Astrocyte of the spinal cord (primary cell): ENCODE measurements at regions not wholly inside any gene's neighbourhood (a gene's known extent, or its start where the extent isn't known, plus 50 kb on each side); places are given as distances from the start of the nearest gene placed in this dataset.

Source experiments
- DNase-seq: peaks from one replicate; pipeline ENCODE4 v3.0.0; 2011; ENCODE audit warnings: low read depth, low spot score
- H3K4me3 ChIP-seq: 2 replicates; pipeline ENCODE4 v1.5.1; 2011; ENCODE audit warnings: low read depth, mild to moderate bottlenecking, low read length, moderate library complexity
- CTCF ChIP-seq: IDR thresholded peaks from 2 replicates; pipeline ENCODE4 v1.5.1; 2012; ENCODE audit warnings: low read depth, mild to moderate bottlenecking, low read length, inconsistent platforms
- in situ Hi-C: cut with HindIII; loops from 2 replicates; pipeline ENCODE4 v1.10.0; 2017; ENCODE audit warnings: low sequenced_read_pairs

DNA sequence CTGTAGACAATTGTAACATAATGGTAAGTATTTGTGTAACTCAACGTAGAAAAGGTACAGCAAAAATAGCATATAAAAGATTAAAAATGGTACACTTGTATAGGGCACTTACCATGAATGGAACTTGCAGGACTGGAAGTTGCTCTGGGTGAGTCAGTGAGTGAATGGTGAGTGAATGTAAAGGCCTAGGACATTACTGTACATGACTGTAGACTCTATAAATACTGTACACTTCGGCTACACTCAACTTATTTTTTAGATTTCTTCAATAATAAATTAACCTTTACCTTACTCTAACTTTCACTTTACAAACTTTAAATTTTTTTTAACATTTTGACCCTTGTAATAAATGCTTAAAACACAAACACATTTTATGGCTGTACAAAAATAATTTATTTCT, 72.1 kb upstream of the FAM216B start:
- DNase-seq = no peak
- no peak overlapping the region for H3K4me3 ChIP-seq
- in situ Hi-C loops = no loop called here
- TF ChIP-seq CTCF = no peak

GRCh38 chr13:42715909-42716308, 65.5 kb upstream of the FAM216B start:
- no peak for TF ChIP-seq CTCF

GRCh38 chr13:42717176-42717575, 64.2 kb upstream of the FAM216B start:
- no peak overlapping the region for H3K4me3 ChIP-seq
- no peak for DNase-seq
- in situ Hi-C loops = no loop called here
- no peak for TF ChIP-seq CTCF

More at GRCh38 chr13:42715909-42716308, 65.5 kb upstream of the FAM216B start:
- H3K4me3 ChIP-seq = no peak overlapping the region
- no peak for DNase-seq
- in situ Hi-C loops = no loop called here

- no peak overlapping the region for H3K4me3 ChIP-seq
- in situ Hi-C loops = no loop called here
- peak; percentile 95 for DNase-seq
Observed at GRCh38 chr13:42720113-42720857, 61.1 kb upstream of the FAM216B start.

GRCh38 chr13:42720858-42721219, 60.5 kb upstream of the FAM216B start:
- in situ Hi-C loops = no loop called here
- no peak overlapping the region for H3K4me3 ChIP-seq
- no peak for TF ChIP-seq CTCF
- no peak for DNase-seq

More at GRCh38 chr13:42720113-42720857, 61.1 kb upstream of the FAM216B start:
- no peak for TF ChIP-seq CTCF

DNA sequence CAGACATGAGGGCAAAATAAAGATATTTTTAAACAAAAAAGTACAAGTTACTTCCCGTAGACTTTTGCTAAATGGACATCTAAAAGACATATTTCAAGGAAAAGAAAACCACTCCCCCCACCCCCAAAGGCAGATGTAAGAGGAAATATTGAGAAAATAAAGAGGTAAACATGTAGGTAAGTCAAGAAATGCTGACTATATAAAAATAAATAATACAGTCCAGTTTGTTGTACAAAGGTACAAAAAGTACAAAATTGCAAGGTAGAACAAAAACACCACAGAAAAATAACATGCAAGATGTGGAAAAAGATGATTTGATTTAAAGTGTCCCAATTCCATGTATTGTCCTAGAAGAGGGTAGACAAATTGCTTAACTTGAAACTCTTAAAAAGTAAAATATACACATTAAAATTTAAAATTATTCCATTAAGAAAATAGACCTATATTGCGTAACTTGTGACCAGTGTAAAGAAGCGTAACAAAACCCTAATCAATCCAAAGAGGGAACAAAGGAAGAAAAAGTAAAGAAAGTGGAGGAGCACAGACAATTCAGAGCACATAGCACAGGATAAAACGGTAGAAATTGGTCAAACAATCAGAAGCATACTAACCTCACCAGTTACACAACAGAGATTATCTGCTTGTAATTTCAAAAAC, 58.4 kb upstream of the FAM216B start:
- no peak for DNase-seq
- in situ Hi-C loops = no loop called here

More for the DNA sequence above, 58.4 kb upstream of the FAM216B start:
- no peak for TF ChIP-seq CTCF
- no peak overlapping the region for H3K4me3 ChIP-seq
